Large intestine (tissue), 3 donors: ENCODE measurements at regions not wholly inside any gene's neighbourhood (a gene's known extent, or its start where the extent isn't known, plus 50 kb on each side); places are given as distances from the start of the nearest gene placed in this dataset.

ENCODE experiments used
- DNase-seq, 2 donors: peaks; one replicate each; pipeline versions ENCODE4 v3.0.0 to v3.0.0-alpha.2; 2013
- H3K27ac ChIP-seq: one replicate; pipeline ENCODE4 v1.5.1; 2013; ENCODE audit warnings: low read length
- H3K27me3 ChIP-seq: 2 replicates; pipeline ENCODE4 v1.6.1; 2013; ENCODE audit warnings: low read length; ENCODE audit not compliant: control insufficient read depth, insufficient read depth
- H3K36me3 ChIP-seq: 2 replicates; pipeline ENCODE4 v1.6.1; 2013; ENCODE audit warnings: low read length; ENCODE audit not compliant: control insufficient read depth, insufficient read depth
- H3K4me1 ChIP-seq: one replicate; pipeline ENCODE4 v1.6.1; 2013; ENCODE audit warnings: low read length; ENCODE audit not compliant: control insufficient read depth, insufficient read depth
- H3K4me3 ChIP-seq: one replicate; pipeline ENCODE4 v1.5.1; 2013; ENCODE audit warnings: low read length
- H3K9me3 ChIP-seq: one replicate; pipeline ENCODE4 v1.6.1; 2013; ENCODE audit warnings: mild to moderate bottlenecking, low read depth, low read length, moderate library complexity; ENCODE audit not compliant: control insufficient read depth
- WGBS: methylation state at CpG from one replicate; pipeline ENCODE4 v1.1.5; 2013; ENCODE audit warnings: low lambda C conversion rate; ENCODE audit not compliant: insufficient coverage; 5-methylcytosine and 5-hydroxymethylcytosine counted together

DNA sequence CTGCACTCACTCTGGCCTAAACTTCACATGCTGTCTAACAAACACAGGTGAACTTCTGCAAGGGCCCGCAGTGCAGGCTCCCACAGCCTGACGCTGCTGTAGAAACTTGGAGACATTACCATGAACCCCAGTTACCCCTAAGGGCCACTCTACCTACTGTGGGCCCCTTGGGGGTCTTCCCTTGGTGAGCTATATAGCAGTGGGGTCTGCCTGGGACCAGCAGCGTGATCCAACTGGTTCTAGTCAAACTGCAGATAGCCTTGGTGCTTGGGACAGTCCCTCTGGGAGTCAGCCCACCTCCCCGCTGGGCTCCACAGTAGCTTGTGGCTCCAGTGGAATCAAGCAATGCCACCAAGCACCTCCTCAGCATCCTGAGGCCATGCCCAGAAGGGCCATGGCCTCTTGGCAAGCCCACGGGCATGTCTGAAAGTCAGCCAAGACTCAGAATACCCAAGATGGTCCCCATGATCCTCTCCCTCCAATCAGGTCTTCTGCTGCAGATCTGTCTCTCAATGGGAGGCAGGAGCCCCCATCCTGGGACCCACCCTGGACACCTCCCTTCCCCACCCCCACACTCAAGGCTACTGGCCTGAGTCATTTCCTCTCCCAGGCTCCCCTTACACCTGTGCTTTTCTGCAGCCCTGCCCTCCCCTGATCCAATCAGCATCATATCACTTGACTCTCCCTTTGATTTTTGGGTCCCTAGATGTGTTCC, 230.0 kb upstream of the IRX1 start:
- Histone ChIP-seq H3K36me3 (no peaks in the 10 kb centered on the region), H3K9me3 (no peaks in the 10 kb centered on the region), H3K27me3 (no peaks in the 10 kb centered on the region), H3K4me1 (no peaks in the 10 kb centered on the region), H3K27ac (no peak overlapping the region), H3K4me3 (no peak overlapping the region)
- no CpG with 5 or more reads among the region's 5 CpGs for WGBS
- DNase-seq: no peak

- H3K27me3 ChIP-seq: no peaks in the 10 kb centered on the region
- H3K27ac ChIP-seq: no peak overlapping the region
- H3K4me1 ChIP-seq: no peaks in the 10 kb centered on the region
- H3K9me3 ChIP-seq: no peaks in the 10 kb centered on the region
- H3K4me3 ChIP-seq: no peak overlapping the region
- no peaks in the 10 kb centered on the region for H3K36me3 ChIP-seq
- DNase-seq: no peak
- no CpG with 5 or more reads among the region's 4 CpGs for whole genome bisulfite sequencing
Observed at GRCh38 chr5:3364941-3365340, 230.7 kb upstream of the IRX1 start.

DNA sequence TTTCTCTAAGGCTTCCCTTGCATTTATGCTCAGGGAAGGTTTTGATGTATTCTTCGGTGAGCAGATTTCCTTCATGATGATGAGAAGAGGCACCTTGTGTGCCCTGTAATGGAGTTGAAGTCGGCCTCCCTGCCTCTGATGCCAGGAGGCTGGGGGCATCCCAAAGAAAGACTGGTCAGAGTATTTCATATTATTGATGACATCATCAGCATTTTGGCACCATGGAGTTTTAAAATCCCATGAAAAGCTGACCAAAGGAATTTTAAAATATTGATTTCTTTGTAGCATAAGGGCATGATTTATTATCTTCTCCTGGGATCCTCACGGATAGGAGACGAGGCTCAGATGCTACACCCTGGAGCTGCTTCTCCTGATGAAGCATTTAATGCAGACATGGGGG, 231.2 kb upstream of the IRX1 start:
- H3K27ac ChIP-seq: no peak overlapping the region
- no peak overlapping the region for H3K4me3 ChIP-seq
- H3K4me1 ChIP-seq: no peaks in the 10 kb centered on the region
- no peaks in the 10 kb centered on the region for H3K36me3 ChIP-seq
- no peaks in the 10 kb centered on the region for H3K27me3 ChIP-seq
- no CpG with 5 or more reads among the region's 4 CpGs for WGBS
- no peak for DNase-seq
- no peaks in the 10 kb centered on the region for H3K9me3 ChIP-seq

DNA sequence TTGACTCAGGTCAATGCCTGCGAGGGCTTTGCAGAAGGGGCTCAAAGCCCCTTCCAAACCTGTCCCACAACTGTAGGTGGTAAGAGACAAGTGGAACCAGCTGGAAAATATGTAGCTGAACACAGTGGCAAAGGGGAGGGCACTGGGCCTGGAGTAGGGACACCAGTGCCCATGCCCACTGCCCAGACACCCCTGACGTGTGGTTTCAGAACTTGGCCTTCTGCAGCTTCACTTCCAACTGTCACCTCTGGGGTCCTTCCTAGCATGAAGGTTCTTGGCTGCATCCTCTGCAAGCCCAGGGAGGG, 233.1 kb upstream of the IRX1 start:
- WGBS: no CpG with 5 or more reads among the region's 2 CpGs
- Histone ChIP-seq H3K27me3 (no peaks in the 10 kb centered on the region), H3K9me3 (no peaks in the 10 kb centered on the region), H3K36me3 (no peaks in the 10 kb centered on the region), H3K27ac (no peak overlapping the region), H3K4me3 (no peak overlapping the region), H3K4me1 (no peaks in the 10 kb centered on the region)
- DNase-seq: no peak

DNA sequence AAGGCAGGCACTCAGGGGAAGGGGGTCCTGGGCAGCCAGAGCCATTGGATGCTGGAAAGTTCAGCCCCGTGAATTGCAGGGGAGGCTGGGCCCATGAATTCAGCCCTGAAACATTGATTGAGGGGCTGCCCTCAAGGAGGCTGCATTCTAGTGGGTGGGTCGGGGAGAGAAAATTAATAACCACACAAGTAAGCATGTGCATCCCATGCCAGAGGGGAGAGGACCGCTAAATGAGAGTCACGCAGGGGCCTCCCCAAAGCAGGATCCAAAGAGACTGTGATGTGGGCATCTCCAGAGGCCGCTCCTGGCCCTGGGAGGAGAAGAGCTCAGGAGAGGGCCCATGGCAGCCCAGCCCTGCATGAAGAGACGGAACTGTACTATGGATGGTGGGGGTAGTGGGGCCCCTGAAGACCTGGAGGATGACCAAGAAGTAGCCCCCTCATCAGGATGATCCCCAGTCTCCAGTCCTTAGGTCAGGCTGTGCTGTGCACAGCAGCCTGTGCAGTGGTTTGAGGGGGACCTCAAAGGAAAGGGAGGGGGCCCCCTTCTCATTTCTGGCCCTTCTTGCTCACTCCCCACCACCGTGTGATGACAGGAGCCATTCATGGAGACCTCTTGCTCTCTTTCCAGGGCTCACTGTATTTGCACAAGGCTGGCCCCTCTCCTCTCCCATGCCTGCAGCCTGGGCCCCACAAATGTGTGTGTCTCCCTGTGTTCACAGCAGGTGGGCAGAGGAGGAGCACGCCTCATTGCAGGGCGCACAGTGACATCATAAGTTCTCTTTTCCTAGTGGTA, 233.6 kb upstream of the IRX1 start:
- H3K4me1 ChIP-seq: no peaks in the 10 kb centered on the region
- no peaks in the 10 kb centered on the region for H3K27me3 ChIP-seq
- H3K4me3 ChIP-seq: no peak overlapping the region
- H3K36me3 ChIP-seq: no peaks in the 10 kb centered on the region
- WGBS: no CpG with 5 or more reads among the region's 9 CpGs
- no peaks in the 10 kb centered on the region for H3K9me3 ChIP-seq
- no peak for DNase-seq
- no peak overlapping the region for H3K27ac ChIP-seq

DNA sequence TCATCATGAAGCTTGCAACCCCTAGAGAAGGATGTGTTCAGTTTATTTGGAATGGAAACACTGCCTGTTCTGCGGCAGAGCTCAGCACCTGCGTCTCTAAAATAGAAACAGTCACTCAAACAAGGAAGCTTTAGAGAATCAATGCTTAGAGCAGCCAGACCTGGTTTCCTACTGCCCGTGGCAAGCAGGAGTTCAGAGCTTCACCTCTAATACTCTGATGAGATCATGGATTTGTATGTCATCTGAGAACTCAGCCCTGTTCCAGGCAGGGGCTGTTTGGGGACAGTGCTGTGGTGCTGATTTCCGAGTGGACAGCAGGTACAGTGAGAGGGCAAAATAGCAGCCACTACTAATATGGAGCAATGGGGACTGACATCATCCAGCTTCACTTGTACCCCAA, 236.0 kb upstream of the IRX1 start:
- no CpG with 5 or more reads among the region's 4 CpGs for WGBS
- H3K9me3 ChIP-seq: no peaks in the 10 kb centered on the region
- H3K27me3 ChIP-seq: no peaks in the 10 kb centered on the region
- H3K4me3 ChIP-seq: no peak overlapping the region
- no peaks in the 10 kb centered on the region for H3K36me3 ChIP-seq
- H3K27ac ChIP-seq: no peak overlapping the region
- no peaks in the 10 kb centered on the region for H3K4me1 ChIP-seq
- no peak for DNase-seq

- 89% methylated on average over 1 of the region's 5 CpGs for WGBS
- no peaks in the 10 kb centered on the region for H3K27me3 ChIP-seq
- no peaks in the 10 kb centered on the region for H3K4me1 ChIP-seq
- no peaks in the 10 kb centered on the region for H3K9me3 ChIP-seq
- H3K4me3 ChIP-seq: no peak overlapping the region
- DNase-seq: no peak
- H3K36me3 ChIP-seq: no peaks in the 10 kb centered on the region
- no peak overlapping the region for H3K27ac ChIP-seq
Observed at GRCh38 chr5:3357291-3357690, 238.3 kb upstream of the IRX1 start.

DNA sequence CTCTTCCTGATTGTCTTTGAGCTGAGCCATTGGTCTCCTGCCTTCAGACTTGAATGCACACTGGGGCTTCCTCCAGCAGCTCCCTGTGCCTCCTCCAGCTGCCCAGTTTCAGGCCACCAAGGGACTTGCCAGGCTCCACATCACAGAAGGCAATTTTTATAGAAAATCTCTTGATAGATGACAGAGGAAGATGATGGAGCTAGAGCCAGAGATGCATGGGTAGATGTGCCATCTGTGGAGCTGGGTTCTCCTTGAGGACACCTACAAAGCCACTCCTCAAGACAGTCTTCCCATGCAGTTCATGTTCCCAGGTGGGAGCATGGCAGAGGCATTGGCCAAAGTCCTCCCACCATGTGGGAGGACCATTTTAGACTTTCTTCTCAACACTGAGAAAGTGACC, 239.6 kb upstream of the IRX1 start:
- H3K27me3 ChIP-seq: no peaks in the 10 kb centered on the region
- DNase-seq: no peak
- H3K4me3 ChIP-seq: no peak overlapping the region
- no peak overlapping the region for H3K27ac ChIP-seq
- no peaks in the 10 kb centered on the region for H3K36me3 ChIP-seq
- H3K4me1 ChIP-seq: no peaks in the 10 kb centered on the region
- no peaks in the 10 kb centered on the region for H3K9me3 ChIP-seq

DNA sequence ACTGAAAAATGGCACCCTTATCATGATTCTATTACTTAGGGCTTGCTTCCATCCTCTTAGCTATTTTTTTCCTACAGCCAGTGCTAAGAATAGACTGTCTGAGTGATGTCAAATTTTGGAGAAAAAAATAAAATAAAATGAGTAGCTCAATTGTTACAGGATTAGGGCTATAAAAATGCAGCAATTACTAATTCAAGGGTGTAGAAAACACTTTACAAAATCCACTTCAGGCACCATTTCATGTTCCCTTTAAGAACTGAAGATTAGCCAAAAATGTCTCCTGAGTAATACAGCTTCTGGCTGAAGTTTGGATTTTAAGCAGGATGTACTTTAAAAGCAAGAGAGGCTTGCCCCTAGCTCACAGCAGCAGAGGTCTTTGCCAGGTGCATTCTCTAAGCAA, 240.5 kb upstream of the IRX1 start:
- Histone ChIP-seq H3K27ac (no peak overlapping the region), H3K9me3 (no peaks in the 10 kb centered on the region), H3K4me3 (no peak overlapping the region), H3K36me3 (no peaks in the 10 kb centered on the region), H3K27me3 (no peaks in the 10 kb centered on the region), H3K4me1 (no peaks in the 10 kb centered on the region)
- DNase-seq: no peak

- Histone ChIP-seq H3K27me3 (no peaks in the 10 kb centered on the region), H3K9me3 (no peaks in the 10 kb centered on the region), H3K4me3 (no peak overlapping the region), H3K36me3 (no peaks in the 10 kb centered on the region), H3K27ac (no peak overlapping the region), H3K4me1 (no peaks in the 10 kb centered on the region)
- DNase-seq: no peak
- WGBS: no CpG with 5 or more reads among the region's 7 CpGs
Observed at GRCh38 chr5:3354606-3355005, 241.0 kb upstream of the IRX1 start.

- Histone ChIP-seq H3K4me3 (no peak overlapping the region), H3K9me3 (no peaks in the 10 kb centered on the region), H3K4me1 (no peaks in the 10 kb centered on the region), H3K27me3 (no peaks in the 10 kb centered on the region), H3K27ac (no peak overlapping the region), H3K36me3 (no peaks in the 10 kb centered on the region)
- no peak for DNase-seq
- 60% methylated on average over 1 of the region's 7 CpGs for WGBS
Observed at GRCh38 chr5:3353561-3353960, 242.1 kb upstream of the IRX1 start.
